ENCODE measurements at regions not wholly inside any gene's neighbourhood (a gene's known extent, or its start where the extent isn't known, plus 50 kb on each side); places are given as distances from the start of the nearest gene placed in this dataset.

DNA sequence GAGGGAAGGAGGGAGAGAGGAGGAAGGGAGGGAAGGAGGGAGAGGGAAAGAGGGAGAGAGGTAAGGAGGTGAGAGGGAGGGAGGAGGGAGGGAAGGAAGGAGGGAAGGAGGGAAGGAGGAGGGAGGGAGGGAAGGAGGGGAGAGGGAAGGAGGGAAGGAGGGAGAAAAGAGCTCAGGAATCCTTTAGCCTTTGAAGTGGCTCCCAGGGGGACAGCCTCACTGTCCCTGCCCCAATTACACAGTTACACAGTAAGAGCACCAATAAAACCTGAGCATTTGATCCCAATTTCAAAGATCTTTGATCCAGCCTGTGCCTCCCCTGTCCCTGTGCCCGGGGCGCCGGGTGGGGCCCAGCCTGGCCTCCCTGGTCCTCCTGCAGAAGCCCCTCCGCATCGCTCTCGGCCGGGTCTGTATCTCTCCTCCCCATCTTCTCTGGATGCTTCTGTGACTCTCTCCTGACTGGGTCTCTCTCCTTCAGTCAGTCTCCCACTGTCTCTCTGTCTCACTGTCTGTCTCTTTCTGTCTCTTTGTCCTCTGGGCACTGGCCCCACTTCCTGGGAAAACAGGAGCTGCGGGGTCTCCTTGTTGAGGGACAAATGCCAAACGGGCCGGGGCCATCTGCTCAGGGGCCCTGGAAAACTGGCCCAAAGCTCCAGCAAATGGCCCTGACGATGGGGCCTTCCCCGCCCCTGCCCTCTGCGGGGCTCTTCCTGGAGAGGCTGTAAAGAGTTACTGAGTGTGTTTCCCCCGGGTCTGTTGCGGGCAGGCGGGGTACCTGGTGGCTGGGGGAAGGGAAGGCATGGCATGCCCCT lies 54.2 kb upstream of the EGFL7 start:
- Histone ChIP-seq H4K20me1 (ENCODE audit: control insufficient read depth, insufficient read depth) (no peaks in the 10 kb centered on the region), H3K9ac (ENCODE audit: control insufficient read depth, insufficient read depth, low read length) (no peak overlapping the region), H3K4me3 (no peak overlapping the region), H2AFZ (ENCODE audit: control insufficient read depth, low read depth, low read length) (no peak overlapping the region), H3K27ac (ENCODE audit: control insufficient read depth, insufficient read depth) (no peak overlapping the region), H3K36me3 (ENCODE audit: control insufficient read depth in 2 of 2, insufficient read depth in 2 of 2, low read length in 1 of 2) (no peaks in the 10 kb centered on the region), H3K9me3 (replicated peaks; ENCODE audit: control insufficient read depth, insufficient read depth, low read length) (no peaks in the 10 kb centered on the region), H3K4me2 (ENCODE audit: control insufficient read depth, insufficient read depth) (no peak overlapping the region), H3K4me1 (ENCODE audit: control insufficient read depth, insufficient read depth, low read length) (no peaks in the 10 kb centered on the region), H3K27me3 (replicated peaks in 1 of 2; ENCODE audit: control insufficient read depth in 2 of 2, insufficient read depth in 2 of 2, low read length in 1 of 2) (peaks cover 0 to 2% of the 10 kb centered on the region in 2 experiments; a peak in 2 of 4 replicates), H3K79me2 (ENCODE audit: control insufficient read depth, insufficient read depth, low read length) (no peaks in the 10 kb centered on the region)
- SMC1A ChIA-PET (ENCODE audit: uncharacterized antibody, unreplicated experiment) = interaction anchor here (1.2 kb wide), 1 partner anchor 79 kb away, joined by 3 read pairs; no protein-coding TSS in a partner anchor
- intact Hi-C loops (cut with micrococcal nuclease; ENCODE audit: unreplicated experiment) (no loop called here), in situ Hi-C loops (cut with MboI) (no loop called here)
- TF ChIP-seq CHD2 (IDR thresholded peaks at IDR 0.05; ENCODE audit: borderline replicate concordance, low read depth, low read length) (no peak), YY1 (IDR thresholded peaks at IDR 0.05; ENCODE audit: low read depth, low read length) (no peak), ZSCAN29 (IDR thresholded peaks at IDR 0.05) (no peak), RCOR1 (conservative IDR thresholded peaks at IDR 0.05; ENCODE audit: low read depth, low read length) (no peak), TBL1XR1 (IDR thresholded peaks at IDR 0.05; ENCODE audit: low read depth, low read length) (no peak), MEF2A (IDR thresholded peaks at IDR 0.05; ENCODE audit: insufficient read depth, low read depth, low read length) (no peak), NFIC (IDR thresholded peaks at IDR 0.05; ENCODE audit: low read depth, low read length) (no peak), POLR2A (IDR thresholded peaks at IDR 0.05; ENCODE audit: low read depth, low read length) (no peak), PAX5 (IDR thresholded peaks at IDR 0.05; ENCODE audit: borderline replicate concordance, low read depth, low read length) (no peak), BMI1 (IDR thresholded peaks at IDR 0.05; ENCODE audit: borderline replicate concordance) (no peak), ZNF24 (IDR thresholded peaks at IDR 0.05) (no peak), SMAD1 (IDR thresholded peaks at IDR 0.05; ENCODE audit: low read depth, partially characterized antibody) (no peak)
- TF ChIP-seq, protein P1, sequence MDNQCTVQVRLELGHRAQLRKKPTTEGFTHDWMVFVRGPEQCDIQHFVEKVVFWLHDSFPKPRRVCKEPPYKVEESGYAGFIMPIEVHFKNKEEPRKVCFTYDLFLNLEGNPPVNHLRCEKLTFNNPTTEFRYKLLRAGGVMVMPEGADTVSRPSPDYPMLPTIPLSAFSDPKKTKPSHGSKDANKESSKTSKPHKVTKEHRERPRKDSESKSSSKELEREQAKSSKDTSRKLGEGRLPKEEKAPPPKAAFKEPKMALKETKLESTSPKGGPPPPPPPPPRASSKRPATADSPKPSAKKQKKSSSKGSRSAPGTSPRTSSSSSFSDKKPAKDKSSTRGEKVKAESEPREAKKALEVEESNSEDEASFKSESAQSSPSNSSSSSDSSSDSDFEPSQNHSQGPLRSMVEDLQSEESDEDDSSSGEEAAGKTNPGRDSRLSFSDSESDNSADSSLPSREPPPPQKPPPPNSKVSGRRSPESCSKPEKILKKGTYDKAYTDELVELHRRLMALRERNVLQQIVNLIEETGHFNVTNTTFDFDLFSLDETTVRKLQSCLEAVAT (IDR thresholded peaks at IDR 0.05) = no peak
- DNase-seq (ENCODE audit: low read depth, low spot score) = no peak
- 9% methylated on average over 16 of the region's 16 CpGs for WGBS (ENCODE audit: insufficient coverage, insufficient replicate concordance, low lambda C conversion rate, missing lambda C conversion rate)
- POLR2A ChIA-PET = no interaction called here
- RAD21 ChIA-PET (ENCODE audit: unreplicated experiment) = interaction anchor here (1.1 kb wide), 1 partner anchor 69 kb away, joined by 4 read pairs; no protein-coding TSS in a partner anchor
- ATAC-seq = peak; percentile 18
- no peak for FAIRE-seq
- no TSS peak for BruUV-seq (replicated peaks)
- CTCF ChIA-PET = interaction anchor here (1.1 kb wide), 1 partner anchor 120 kb away, joined by 4 read pairs; no protein-coding TSS in a partner anchor
